ENCODE measurements at regions not wholly inside any gene's neighbourhood (a gene's known extent, or its start where the extent isn't known, plus 50 kb on each side); places are given as distances from the start of the nearest gene placed in this dataset.

DNA sequence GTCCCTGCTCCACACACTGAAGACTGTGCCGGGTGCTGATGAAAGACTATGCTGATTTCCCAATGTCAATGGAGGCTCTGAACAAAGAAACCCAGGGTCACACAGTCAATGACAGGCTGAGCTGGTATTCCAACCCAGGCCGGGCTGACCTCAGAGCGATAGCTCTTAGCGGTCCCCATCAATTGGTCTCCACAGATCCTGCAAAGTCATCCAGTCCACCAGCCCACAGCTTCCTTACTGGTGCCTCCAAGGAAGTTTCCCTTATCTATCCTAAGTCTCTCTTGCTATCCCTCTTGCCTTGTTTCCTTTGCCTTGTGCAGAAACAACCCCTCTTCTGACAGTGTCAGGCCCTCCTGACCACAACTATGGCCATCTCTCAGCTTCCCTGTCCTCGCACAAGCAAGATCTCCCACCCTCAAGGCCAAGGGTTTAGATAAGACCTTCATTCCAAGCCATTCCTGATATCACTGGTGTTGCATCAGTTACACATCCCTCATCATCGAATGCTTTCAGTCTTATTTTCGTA is 52.7 kb upstream of the KSR1 start:
- Histone ChIP-seq H3K27ac (ENCODE audit: low read depth, low read length) (no peak overlapping the region), H3K27me3 (ENCODE audit: control insufficient read depth, insufficient read depth, low read length) (peaks cover 7% of the 10 kb centered on the region), H3K4me3 (ENCODE audit: low read depth, low read length) (no peak overlapping the region), H3K9me3 (ENCODE audit: control insufficient read depth, insufficient read depth, low read length) (no peaks in the 10 kb centered on the region)
- no peak for TF ChIP-seq CTCF (IDR thresholded peaks at IDR 0.05; ENCODE audit: low read depth, low read length)
- DNase-seq (ENCODE audit: low read depth, low spot score): no peak
- ChIA-PET CTCF (no interaction called here), POLR2A (interaction anchor here (0.6 kb wide), 1 partner anchor 91 kb away, joined by 3 read pairs; no protein-coding TSS in a partner anchor)

GRCh38 chr17:27404676-27405075 is 51.6 kb upstream of the KSR1 start:
- DNase-seq (ENCODE audit: low read depth, low spot score): no peak
- TF ChIP-seq CTCF (IDR thresholded peaks at IDR 0.05; ENCODE audit: low read depth, low read length): no peak
- no peak overlapping the region for H3K27ac ChIP-seq (ENCODE audit: low read depth, low read length)
- peaks cover 4% of the 10 kb centered on the region for H3K27me3 ChIP-seq (ENCODE audit: control insufficient read depth, insufficient read depth, low read length)
- no peaks in the 10 kb centered on the region for H3K9me3 ChIP-seq (ENCODE audit: control insufficient read depth, insufficient read depth, low read length)
- ChIA-PET POLR2A (no interaction called here), CTCF (no interaction called here)
- H3K4me3 ChIP-seq (ENCODE audit: low read depth, low read length): no peak overlapping the region

Measured in AG04450 (cell line).